Endothelial cell of hepatic sinusoid (primary cell): ENCODE measurements at regions not wholly inside any gene's neighbourhood (a gene's known extent, or its start where the extent isn't known, plus 50 kb on each side); places are given as distances from the start of the nearest gene placed in this dataset.
"Not testable (repeated sequence)": the region's sequence is repeated elsewhere in the genome, so short reads cannot be mapped to it uniquely, and the experiment has no call there.

Experiments used
- in situ Hi-C: cut with HindIII; loops from 2 replicates; pipeline ENCODE4 v1.10.0; 2017; ENCODE audit warnings: low sequenced_read_pairs

- in situ Hi-C loops = no loop called here
Observed at GRCh38 chrX:13518126-13518525, 51.3 kb upstream of the EGFL6 start.

- in situ Hi-C loops = no loop called here
Observed at GRCh38 chrX:13515211-13515930, 54.0 kb upstream of the EGFL6 start.

- in situ Hi-C loops = no loop called here
Observed at GRCh38 chrX:13511944-13512330, 57.5 kb upstream of the EGFL6 start.

GRCh38 chrX:13511241-13511943 is 58.0 kb upstream of the EGFL6 start:
- in situ Hi-C loops = no loop called here

- in situ Hi-C loops = no loop called here
Observed at GRCh38 chrX:13507893-13508292, 61.5 kb upstream of the EGFL6 start.

GRCh38 chrX:13506574-13506973 is 62.8 kb upstream of the EGFL6 start:
- in situ Hi-C loops = no loop called here

GRCh38 chrX:13502590-13502989 is 66.8 kb upstream of the EGFL6 start:
- in situ Hi-C loops = no loop called here

- in situ Hi-C loops = loop anchor here (10.0 kb wide), 1 partner anchor 245 kb away; no protein-coding TSS in a partner anchor
Observed at GRCh38 chrX:13499736-13500135, 69.7 kb upstream of the EGFL6 start.

GRCh38 chrX:13498238-13498637 is 71.2 kb upstream of the EGFL6 start:
- in situ Hi-C loops = loop anchor here (10.0 kb wide), 1 partner anchor 243 kb away; no protein-coding TSS in a partner anchor

- in situ Hi-C loops = loop anchor here (10.0 kb wide), 1 partner anchor 240 kb away; no protein-coding TSS in a partner anchor
Observed at GRCh38 chrX:13495232-13495631, 74.2 kb upstream of the EGFL6 start.

- in situ Hi-C loops = loop anchor here (5.0 to 10.0 kb wide), 2 partner anchors 240 to 542 kb away; no protein-coding TSS in a partner anchor
Observed at GRCh38 chrX:13494562-13494961, 74.8 kb upstream of the EGFL6 start.

GRCh38 chrX:13493659-13494058 is 75.7 kb upstream of the EGFL6 start:
- in situ Hi-C loops = loop anchor here (5.0 to 10.0 kb wide), 2 partner anchors 239 to 541 kb away; no protein-coding TSS in a partner anchor

- in situ Hi-C loops = loop anchor here (5.0 to 10.0 kb wide), 2 partner anchors 237 to 540 kb away; no protein-coding TSS in a partner anchor
Observed at GRCh38 chrX:13492286-13492685, 77.1 kb upstream of the EGFL6 start.

- in situ Hi-C loops = loop anchor here (5.0 to 10.0 kb wide), 2 partner anchors 236 to 539 kb away; no protein-coding TSS in a partner anchor
Observed at GRCh38 chrX:13491061-13491460, 78.3 kb upstream of the EGFL6 start.

GRCh38 chrX:13489454-13489853 is 79.9 kb upstream of the EGFL6 start:
- in situ Hi-C loops = no loop called here

GRCh38 chrX:13487731-13488505 is 81.5 kb upstream of the EGFL6 start:
- in situ Hi-C loops = no loop called here

GRCh38 chrX:13485167-13485566 is 84.2 kb upstream of the EGFL6 start:
- in situ Hi-C loops = no loop called here

GRCh38 chrX:13483773-13484172 is 85.6 kb upstream of the EGFL6 start:
- in situ Hi-C loops = no loop called here

GRCh38 chrX:13482746-13483541 is 86.5 kb upstream of the EGFL6 start:
- in situ Hi-C loops = no loop called here

- in situ Hi-C loops = not testable (repeated sequence)
Observed at GRCh38 chrX:13480780-13481179, 88.6 kb upstream of the EGFL6 start.
